IMR-90 (cell line): ENCODE measurements at regions not wholly inside any gene's neighbourhood (a gene's known extent, or its start where the extent isn't known, plus 50 kb on each side); places are given as distances from the start of the nearest gene placed in this dataset.
"Not testable (repeated sequence)": the region's sequence is repeated elsewhere in the genome, so short reads cannot be mapped to it uniquely, and the experiment has no call there.

Experiments
- ATAC-seq: fragments of 200-7000 bp; cut with Tn5 transposase; 2 replicates; pipeline ENCODE4 v1.9.1; 2020; ENCODE audit warnings: low read depth, mild to moderate bottlenecking, moderate library complexity
- BruUV-seq: library from RNA; stranded (reverse); fragments of 400-500 nt; replicated peaks from 2 replicates; lab custom pipeline; 2021; lab: Mats Ljungman, UMichigan
- CTCF ChIA-PET: fragments of 300-600 bp; formaldehyde crosslinking; extraction: SDS; loops from one replicate; lab custom pipeline; 2021; ENCODE audit warnings: antibody characterized with exemption; lab: Yijun Ruan, JAX
- POLR2A ChIA-PET: fragments of 300-600 bp; sonication (Branson Sonifier 250); formaldehyde crosslinking; loops from one replicate; lab custom pipeline; 2022; ENCODE audit warnings: antibody characterized with exemption; ENCODE audit not compliant: unreplicated experiment; lab: Charles Lee
- DNase-seq: peaks from one replicate; pipeline ENCODE4 v3.0.0; 2013
- H2AFZ ChIP-seq: replicated peaks from 2 replicates; pipeline ENCODE3; 2013; ENCODE audit warnings: low read length, mild to moderate bottlenecking; ENCODE audit not compliant: poor library complexity
- H2AK5ac ChIP-seq: 2 replicates; pipeline ENCODE4 v1.6.1; 2013; ENCODE audit warnings: low read depth, low read length, inconsistent platforms
- H2AK9ac ChIP-seq: replicated peaks from 2 replicates; pipeline ENCODE3; 2013; ENCODE audit warnings: mild to moderate bottlenecking, low read depth, low read length, moderate library complexity; ENCODE audit not compliant: poor library complexity
- H2BK120ac ChIP-seq: 2 replicates; pipeline ENCODE4 v1.6.1; 2013; ENCODE audit warnings: low read depth, low read length, inconsistent platforms
- H2BK15ac ChIP-seq: 3 replicates; pipeline ENCODE4 v1.6.1; 2013; ENCODE audit warnings: low read depth, low read length, inconsistent platforms
- H2BK20ac ChIP-seq: 2 replicates; pipeline ENCODE4 v1.6.1; 2013; ENCODE audit warnings: low read depth, mild to moderate bottlenecking, inconsistent platforms, low read length, moderate library complexity
- H2BK5ac ChIP-seq: 2 replicates; pipeline ENCODE4 v1.6.1; 2013; ENCODE audit warnings: mild to moderate bottlenecking, low read depth, low read length, inconsistent platforms; ENCODE audit not compliant: poor library complexity, severe bottlenecking
- H3K14ac ChIP-seq: replicated peaks from 2 replicates; pipeline ENCODE4 v1.6.1; 2013; ENCODE audit warnings: low read depth, low read length, inconsistent platforms
- H3K18ac ChIP-seq: 2 replicates; pipeline ENCODE4 v1.6.1; 2013; ENCODE audit warnings: low read depth, low read length, control low read depth
- H3K23ac ChIP-seq: 2 replicates; pipeline ENCODE4 v1.6.1; 2013; ENCODE audit warnings: low read depth, low read length, inconsistent platforms
- H3K27ac ChIP-seq: 2 replicates; pipeline ENCODE4 v1.5.1; 2013; ENCODE audit warnings: mild to moderate bottlenecking, control low read depth, low read length; ENCODE audit not compliant: insufficient read depth
- H3K27me3 ChIP-seq: 2 replicates; pipeline ENCODE4 v1.6.1; 2013; ENCODE audit warnings: low read length; ENCODE audit not compliant: control insufficient read depth, insufficient read depth
- H3K36me3 ChIP-seq: 2 replicates; pipeline ENCODE4 v1.6.1; 2013; ENCODE audit warnings: low read length, mixed read lengths; ENCODE audit not compliant: control insufficient read depth, insufficient read depth
- H3K4ac ChIP-seq: 2 replicates; pipeline ENCODE4 v1.6.1; 2013; ENCODE audit warnings: low read depth, low read length, inconsistent platforms
- H3K4me1 ChIP-seq: 2 replicates; pipeline ENCODE4 v1.6.1; 2013; ENCODE audit warnings: low read length, mixed read lengths; ENCODE audit not compliant: control insufficient read depth, insufficient read depth
- H3K4me2 ChIP-seq: 2 replicates; pipeline ENCODE4 v1.6.1; 2013; ENCODE audit warnings: low read depth, mild to moderate bottlenecking, control low read depth, low read length, moderate library complexity
- H3K4me3 ChIP-seq: 2 replicates; pipeline ENCODE4 v1.5.1; 2013; ENCODE audit warnings: low read depth, mild to moderate bottlenecking, control low read depth, low read length, moderate library complexity; ENCODE audit not compliant: insufficient read depth
- H3K56ac ChIP-seq: 2 replicates; pipeline ENCODE4 v1.6.1; 2013; ENCODE audit warnings: low read length, inconsistent platforms; ENCODE audit not compliant: insufficient read depth; ENCODE audit errors: extremely low read depth
- H3K79me1 ChIP-seq, 2 experiments: 2 replicates each; pipeline ENCODE4 v1.6.1; 2013; ENCODE audit warnings: low read length in 2 of 2, inconsistent platforms in 1 of 2, low read depth in 1 of 2
- H3K9ac ChIP-seq: 2 replicates; pipeline ENCODE4 v1.6.1; 2013; ENCODE audit warnings: low read depth, low read length, control low read depth
- H3K9me1 ChIP-seq: 2 replicates; pipeline ENCODE4 v1.6.1; 2013; ENCODE audit warnings: low read length, inconsistent platforms; ENCODE audit not compliant: insufficient read depth
- H3K9me3 ChIP-seq: 2 replicates; pipeline ENCODE4 v1.6.1; 2013; ENCODE audit warnings: low read length; ENCODE audit not compliant: control insufficient read depth, insufficient read depth
- H4K20me1 ChIP-seq: 2 replicates; pipeline ENCODE4 v1.6.1; 2013; ENCODE audit warnings: low read length, inconsistent platforms; ENCODE audit not compliant: insufficient read depth
- H4K5ac ChIP-seq: 2 replicates; pipeline ENCODE4 v1.6.1; 2013; ENCODE audit warnings: mild to moderate bottlenecking, low read depth, low read length, control low read depth
- H4K8ac ChIP-seq, 2 experiments: 2 replicates each; pipeline ENCODE4 v1.6.1; 2013; ENCODE audit warnings: low read depth in 2 of 2, low read length in 2 of 2, control low read depth in 1 of 2, inconsistent platforms in 1 of 2
- H4K91ac ChIP-seq: 2 replicates; pipeline ENCODE4 v1.6.1; 2013; ENCODE audit warnings: low read depth, low read length, inconsistent platforms; ENCODE audit not compliant: insufficient read depth
- WGBS, 2 experiments: methylation state at CpG; one replicate each; pipeline versions ENCODE4 v1.1.5 to v1.1.7; 2013; ENCODE audit warnings: missing lambda C conversion rate in 2 of 2; ENCODE audit not compliant: insufficient read length in 1 of 2; ENCODE audit errors: extremely low coverage in 2 of 2; 5-methylcytosine and 5-hydroxymethylcytosine counted together
- dilution Hi-C: fragments of 300-500 bp; cut with HindIII; formaldehyde crosslinking; loops from one replicate; pipeline ENCODE4 v1.14.3; 2018; ENCODE audit warnings: low sequenced_read_pairs; ENCODE audit not compliant: unreplicated experiment
- in situ Hi-C: fragments of 300-500 bp; cut with MboI; formaldehyde crosslinking; loops from 3 replicates; pipeline ENCODE4 v1.14.3; 2019; ENCODE audit warnings: low sequenced_read_pairs, inconsistent platforms, mixed read lengths
- intact Hi-C: fragments of 100-400 bp; cut with micrococcal nuclease; formaldehyde crosslinking; loops from 2 replicates; pipeline ENCODE4 v1.10.0; 2022

- H2AK9ac ChIP-seq, H3K23ac ChIP-seq, H3K9ac ChIP-seq, CTCF ChIA-PET, H3K9me1 ChIP-seq, H3K4me2 ChIP-seq, DNase-seq, H2BK20ac ChIP-seq, intact Hi-C loops, H3K36me3 ChIP-seq, H2AK5ac ChIP-seq, H4K8ac ChIP-seq, H3K9me3 ChIP-seq, H2BK120ac ChIP-seq, POLR2A ChIA-PET, BruUV-seq, in situ Hi-C loops, H3K27me3 ChIP-seq, H3K4ac ChIP-seq, H3K79me1 ChIP-seq, H4K20me1 ChIP-seq, H3K56ac ChIP-seq, H2AFZ ChIP-seq, H4K5ac ChIP-seq, dilution Hi-C loops, H4K91ac ChIP-seq, H3K18ac ChIP-seq, H2BK15ac ChIP-seq, H2BK5ac ChIP-seq, H3K14ac ChIP-seq, H3K4me3 ChIP-seq, H3K27ac ChIP-seq, H3K4me1 ChIP-seq: not testable (repeated sequence)
- ATAC-seq: peak; percentile 95
- WGBS, 2 experiments: no CpG with 5 or more reads among the region's 4 CpGs
These were observed 106.6 kb upstream of the SEC22B start for GRCh38 chr1:120282744-120283464.

GRCh38 chr1:120278259-120278610, 101.9 kb upstream of the SEC22B start:
- H4K91ac ChIP-seq, H3K23ac ChIP-seq, H2AK5ac ChIP-seq, intact Hi-C loops, ATAC-seq, H2BK120ac ChIP-seq, H3K4ac ChIP-seq, H3K9me1 ChIP-seq, H3K18ac ChIP-seq, H3K9me3 ChIP-seq, in situ Hi-C loops, H3K4me3 ChIP-seq, H4K8ac ChIP-seq, H2BK5ac ChIP-seq, H4K20me1 ChIP-seq, H2AFZ ChIP-seq, H2BK20ac ChIP-seq, H2BK15ac ChIP-seq, H3K27ac ChIP-seq, POLR2A ChIA-PET, H3K9ac ChIP-seq, H3K4me2 ChIP-seq, dilution Hi-C loops, H3K4me1 ChIP-seq, H4K5ac ChIP-seq, H3K14ac ChIP-seq, H3K56ac ChIP-seq, CTCF ChIA-PET, BruUV-seq, DNase-seq, H2AK9ac ChIP-seq, H3K79me1 ChIP-seq, H3K36me3 ChIP-seq, H3K27me3 ChIP-seq: not testable (repeated sequence)
- WGBS, 2 experiments: no CpG with 5 or more reads among the region's 4 CpGs
